Naive thymus-derived CD4-positive, alpha-beta T cell (primary cell): ENCODE measurements at regions not wholly inside any gene's neighbourhood (a gene's known extent, or its start where the extent isn't known, plus 50 kb on each side); places are given as distances from the start of the nearest gene placed in this dataset.

Experiments used
- ATAC-seq: fragments of 150-1000 bp; cut with Tn5 transposase; 2 replicates; pipeline ENCODE4 v1.10.0; 2021; ENCODE audit warnings: mild to moderate bottlenecking, moderate library complexity
- CTCF ChIA-PET: fragments of 350-600 bp; sonication (Branson Sonifier 250); formaldehyde crosslinking; loops from one replicate; lab custom pipeline; 2021; ENCODE audit warnings: antibody characterized with exemption; lab: Charles Lee
- POLR2A ChIA-PET: fragments of 350-600 bp; sonication (Branson Sonifier 250); formaldehyde crosslinking; loops from one replicate; lab custom pipeline; 2021; ENCODE audit warnings: antibody characterized with exemption, inconsistent platforms; lab: Charles Lee
- DNase-seq, 9 donors: peaks; one replicate each; pipeline versions ENCODE4 v3.0.0 to v3.0.0-alpha.2; 2020 to 2022; ENCODE audit warnings: mixed read lengths in 1 of 9
- H3K27ac ChIP-seq: one replicate; pipeline ENCODE4 v1.7.0; 2013; ENCODE audit warnings: mild to moderate bottlenecking, low read depth, low read length, moderate library complexity
- H3K27me3 ChIP-seq, 2 donors: one replicate each; pipeline ENCODE4 v1.7.0; 2013; ENCODE audit warnings: low read length in 2 of 2, mild to moderate bottlenecking in 2 of 2, moderate library complexity in 2 of 2; ENCODE audit not compliant: control insufficient read depth in 2 of 2, insufficient read depth in 2 of 2
- H3K36me3 ChIP-seq, 3 experiments: 1 replicate in 2 of 3; 2 replicates in 1 of 3; pipeline ENCODE4 v1.7.0; 2013; ENCODE audit warnings: low read length in 3 of 3, mild to moderate bottlenecking in 3 of 3, moderate library complexity in 1 of 3; ENCODE audit not compliant: insufficient read depth in 3 of 3, control insufficient read depth in 2 of 3
- H3K4me1 ChIP-seq, 2 donors: one replicate each; pipeline ENCODE4 v1.7.0; 2013; ENCODE audit warnings: low read length in 2 of 2, mild to moderate bottlenecking in 2 of 2, moderate library complexity in 1 of 2; ENCODE audit not compliant: control insufficient read depth in 2 of 2, insufficient read depth in 2 of 2
- H3K4me3 ChIP-seq: 2 replicates; pipeline ENCODE4 v1.7.0; 2013; ENCODE audit warnings: mild to moderate bottlenecking, low read length
- H3K9me3 ChIP-seq, 3 experiments: 1 replicate in 2 of 3; 2 replicates in 1 of 3; pipeline ENCODE4 v1.7.0; 2013; ENCODE audit warnings: low read length in 3 of 3; ENCODE audit not compliant: control insufficient read depth in 2 of 3
- H3K27ac Mint-ChIP-seq, 9 donors: one replicate each; pipeline ENCODE4 v1.8.0; 2020 to 2022; ENCODE audit warnings: mixed read lengths in 9 of 9, mild to moderate bottlenecking in 8 of 9, moderate library complexity in 5 of 9, inconsistent platforms in 2 of 9
- H3K27me3 Mint-ChIP-seq, 5 donors: one replicate each; pipeline ENCODE4 v1.8.0; 2021 to 2022; ENCODE audit warnings: mixed read lengths in 5 of 5, mild to moderate bottlenecking in 1 of 5
- H3K36me3 Mint-ChIP-seq, 5 donors: one replicate each; pipeline ENCODE4 v1.8.0; 2020 to 2022; ENCODE audit warnings: mixed read lengths in 5 of 5, mild to moderate bottlenecking in 3 of 5, inconsistent platforms in 1 of 5
- H3K4me1 Mint-ChIP-seq, 7 donors: one replicate each; pipeline ENCODE4 v1.8.0; 2020 to 2022; ENCODE audit warnings: mixed read lengths in 7 of 7, mild to moderate bottlenecking in 3 of 7, inconsistent platforms in 1 of 7
- H3K4me3 Mint-ChIP-seq, 10 donors: one replicate each; pipeline ENCODE4 v1.8.0; 2020 to 2022; ENCODE audit warnings: mild to moderate bottlenecking in 10 of 10, mixed read lengths in 10 of 10, moderate library complexity in 6 of 10, inconsistent platforms in 2 of 10
- H3K9me3 Mint-ChIP-seq, 11 donors: one replicate each; pipeline ENCODE4 v1.8.0; 2020 to 2022; ENCODE audit warnings: mixed read lengths in 11 of 11, mild to moderate bottlenecking in 4 of 11, inconsistent platforms in 1 of 11, moderate library complexity in 1 of 11
- intact Hi-C, 2 donors: fragments of 100-400 bp; cut with micrococcal nuclease; formaldehyde crosslinking; loops; one replicate each; pipeline ENCODE4 v1.15.1; 2023

DNA sequence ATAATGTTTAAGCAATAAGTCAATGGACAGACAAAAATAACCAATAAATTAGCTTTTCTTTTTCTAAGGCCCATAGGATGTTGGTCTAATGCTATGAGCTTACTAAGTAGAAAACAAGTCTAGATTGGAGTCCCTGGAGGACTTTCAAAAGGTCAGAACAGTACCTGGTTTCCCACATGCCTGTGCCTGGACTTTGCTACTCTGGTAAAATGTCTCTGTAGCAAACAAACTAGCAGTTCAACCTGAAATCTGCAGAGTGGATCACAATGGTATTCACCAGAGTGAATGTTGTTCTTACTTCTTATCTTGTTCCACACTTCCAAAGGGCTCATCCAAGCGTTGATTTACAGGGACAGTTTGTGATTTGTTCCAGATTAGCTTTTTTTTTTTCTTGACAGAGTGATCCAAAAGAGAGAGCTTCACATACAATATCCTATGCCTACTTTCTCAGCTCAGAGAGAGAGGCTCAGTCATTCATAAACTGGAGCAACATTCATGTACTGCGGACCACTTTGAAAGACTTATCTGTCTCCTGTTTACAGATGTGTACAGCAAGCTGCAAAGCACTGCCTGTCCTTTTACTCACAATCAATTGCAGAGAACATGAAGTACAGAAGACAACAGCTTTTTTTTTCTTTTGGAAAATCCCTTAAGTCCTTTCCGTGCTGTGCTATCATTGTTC is 466.1 kb downstream of the SPATA31D1 start:
- no peaks in the 10 kb centered on the region for H3K27me3 ChIP-seq
- no peak overlapping the region for H3K4me3 Mint-ChIP-seq
- ChIA-PET CTCF (no interaction called here), POLR2A (no interaction called here)
- H3K27ac Mint-ChIP-seq: no peak overlapping the region
- peaks cover 0 to 19% (median 8%) of the 10 kb centered on the region in 11 donors for H3K9me3 Mint-ChIP-seq
- H3K27me3 Mint-ChIP-seq: no peaks in the 10 kb centered on the region
- no peaks in the 10 kb centered on the region for H3K4me1 ChIP-seq
- DNase-seq: no peak
- intact Hi-C loops: no loop called here
- H3K4me3 ChIP-seq: no peak overlapping the region
- H3K36me3 Mint-ChIP-seq: peaks cover 0 to 4% (median 0%) of the 10 kb centered on the region in 5 donors
- no peaks in the 10 kb centered on the region for H3K36me3 ChIP-seq
- H3K9me3 ChIP-seq: no peaks in the 10 kb centered on the region
- H3K4me1 Mint-ChIP-seq: no peaks in the 10 kb centered on the region
- no peak for ATAC-seq
- H3K27ac ChIP-seq: no peak overlapping the region

GRCh38 chr9:82456642-82457041 is 468.1 kb downstream of the SPATA31D1 start:
- no peaks in the 10 kb centered on the region for H3K9me3 ChIP-seq
- H3K4me3 Mint-ChIP-seq: no peak overlapping the region
- peaks cover 0 to 4% (median 0%) of the 10 kb centered on the region in 5 donors for H3K36me3 Mint-ChIP-seq
- H3K36me3 ChIP-seq: no peaks in the 10 kb centered on the region
- no peak overlapping the region for H3K27ac Mint-ChIP-seq
- ChIA-PET POLR2A (no interaction called here), CTCF (no interaction called here)
- H3K4me1 Mint-ChIP-seq: no peaks in the 10 kb centered on the region
- H3K27me3 Mint-ChIP-seq: no peaks in the 10 kb centered on the region
- H3K4me1 ChIP-seq: no peaks in the 10 kb centered on the region
- no peak overlapping the region for H3K4me3 ChIP-seq
- ATAC-seq: no peak
- H3K27me3 ChIP-seq: no peaks in the 10 kb centered on the region
- intact Hi-C loops: no loop called here
- peaks cover 0 to 13% (median 8%) of the 10 kb centered on the region in 11 donors for H3K9me3 Mint-ChIP-seq
- H3K27ac ChIP-seq: no peak overlapping the region
- no peak for DNase-seq

DNA sequence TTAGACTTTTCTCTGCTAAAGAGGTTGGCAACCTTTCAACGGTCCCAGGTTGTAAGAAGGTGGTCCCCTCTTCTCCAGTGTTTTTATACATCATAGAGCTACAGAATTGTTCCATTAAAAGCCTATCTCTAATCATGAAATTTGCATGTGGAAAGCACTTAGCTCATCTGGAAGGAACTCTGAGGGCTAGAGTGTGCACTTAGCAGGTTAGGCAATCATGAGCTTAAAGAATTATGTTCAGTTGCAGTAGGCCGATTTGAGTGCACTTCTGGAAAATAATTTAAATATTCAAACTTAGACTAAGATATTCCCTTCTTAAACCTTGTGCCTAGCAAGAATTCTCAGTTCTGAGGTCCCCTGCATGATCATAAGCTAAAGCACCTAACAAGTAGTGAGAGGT is 468.7 kb downstream of the SPATA31D1 start:
- H3K4me3 ChIP-seq: no peak overlapping the region
- H3K9me3 Mint-ChIP-seq: peaks cover 0 to 7% (median 4%) of the 10 kb centered on the region in 11 donors
- H3K4me3 Mint-ChIP-seq: no peak overlapping the region
- no peaks in the 10 kb centered on the region for H3K27me3 ChIP-seq
- POLR2A ChIA-PET: no interaction called here
- no peaks in the 10 kb centered on the region for H3K4me1 ChIP-seq
- no peaks in the 10 kb centered on the region for H3K4me1 Mint-ChIP-seq
- no peak overlapping the region for H3K27ac Mint-ChIP-seq
- no peaks in the 10 kb centered on the region for H3K27me3 Mint-ChIP-seq
- H3K27ac ChIP-seq: no peak overlapping the region
- no peaks in the 10 kb centered on the region for H3K9me3 ChIP-seq
- DNase-seq: no peak
- intact Hi-C loops: no loop called here
- no peaks in the 10 kb centered on the region for H3K36me3 Mint-ChIP-seq
- H3K36me3 ChIP-seq: no peaks in the 10 kb centered on the region
- CTCF ChIA-PET: no interaction called here
- no peak for ATAC-seq

DNA sequence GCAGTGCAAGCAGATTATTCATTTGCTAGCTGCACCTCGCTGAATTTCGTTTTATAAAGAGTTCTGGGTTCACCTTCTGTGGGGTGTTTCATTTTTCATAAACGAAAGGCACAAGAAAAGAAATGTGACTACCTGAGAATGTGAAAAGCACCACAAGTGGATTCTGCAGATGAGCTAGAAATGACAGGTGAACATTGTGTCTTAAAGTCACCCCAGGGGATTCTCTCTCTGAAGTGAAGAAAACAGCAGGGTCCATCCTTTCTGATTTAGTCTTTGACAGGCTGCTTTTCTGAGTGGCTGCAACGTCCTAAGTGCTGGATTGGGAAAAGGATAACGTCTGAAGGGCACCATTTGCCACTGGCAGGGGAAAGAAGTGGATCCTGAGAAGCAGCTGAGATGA is 469.3 kb downstream of the SPATA31D1 start:
- ATAC-seq: no peak

GRCh38 chr9:82458296-82458695 is 469.7 kb downstream of the SPATA31D1 start:
- CTCF ChIA-PET: no interaction called here
- no peak for DNase-seq
- H3K4me1 Mint-ChIP-seq: no peaks in the 10 kb centered on the region

More for the DNA sequence above, 469.3 kb downstream of the SPATA31D1 start:
- POLR2A ChIA-PET: no interaction called here
- Histone ChIP-seq H3K27me3 (no peaks in the 10 kb centered on the region), H3K36me3 (no peaks in the 10 kb centered on the region), H3K4me3 (no peak overlapping the region), H3K4me1 (no peaks in the 10 kb centered on the region), H3K27ac (no peak overlapping the region), H3K9me3 (no peaks in the 10 kb centered on the region)
- H3K36me3 Mint-ChIP-seq: no peaks in the 10 kb centered on the region
- H3K27ac Mint-ChIP-seq: no peak overlapping the region
- no peak overlapping the region for H3K4me3 Mint-ChIP-seq
- no peaks in the 10 kb centered on the region for H3K27me3 Mint-ChIP-seq
- H3K9me3 Mint-ChIP-seq: peaks cover 0 to 8% (median 2%) of the 10 kb centered on the region in 11 donors
- DNase-seq: no peak
- H3K4me1 Mint-ChIP-seq: no peaks in the 10 kb centered on the region
- CTCF ChIA-PET: no interaction called here
- intact Hi-C loops: no loop called here

GRCh38 chr9:82466616-82467260 is 478.2 kb downstream of the SPATA31D1 start:
- no peak for ATAC-seq
- Mint-ChIP-seq H3K9me3 (peaks cover 0 to 11% (median 3%) of the 10 kb centered on the region in 11 donors), H3K4me1 (no peaks in the 10 kb centered on the region), H3K4me3 (no peak overlapping the region), H3K27ac (no peak overlapping the region), H3K27me3 (no peaks in the 10 kb centered on the region), H3K36me3 (no peaks in the 10 kb centered on the region)
- no peaks in the 10 kb centered on the region for H3K4me1 ChIP-seq
- intact Hi-C loops: no loop called here
- ChIA-PET CTCF (no interaction called here), POLR2A (no interaction called here)
- no peak for DNase-seq
- no peak overlapping the region for H3K4me3 ChIP-seq
- no peak overlapping the region for H3K27ac ChIP-seq
- no peaks in the 10 kb centered on the region for H3K27me3 ChIP-seq
- H3K9me3 ChIP-seq: no peaks in the 10 kb centered on the region
- no peaks in the 10 kb centered on the region for H3K36me3 ChIP-seq

More at GRCh38 chr9:82458296-82458695, 469.7 kb downstream of the SPATA31D1 start:
- H3K4me3 Mint-ChIP-seq: no peak overlapping the region
- intact Hi-C loops: no loop called here
- no peaks in the 10 kb centered on the region for H3K4me1 ChIP-seq
- no peak overlapping the region for H3K27ac Mint-ChIP-seq
- H3K27me3 ChIP-seq: no peaks in the 10 kb centered on the region
- no peaks in the 10 kb centered on the region for H3K36me3 ChIP-seq
- H3K36me3 Mint-ChIP-seq: no peaks in the 10 kb centered on the region
- H3K9me3 ChIP-seq: no peaks in the 10 kb centered on the region
- no peak overlapping the region for H3K4me3 ChIP-seq
- H3K27me3 Mint-ChIP-seq: no peaks in the 10 kb centered on the region
- POLR2A ChIA-PET: no interaction called here
- H3K9me3 Mint-ChIP-seq: peaks cover 0 to 8% (median 4%) of the 10 kb centered on the region in 11 donors
- H3K27ac ChIP-seq: no peak overlapping the region
- no peak for ATAC-seq

GRCh38 chr9:82467436-82467835 is 478.9 kb downstream of the SPATA31D1 start:
- H3K27me3 ChIP-seq: no peaks in the 10 kb centered on the region
- no peaks in the 10 kb centered on the region for H3K27me3 Mint-ChIP-seq
- no peak overlapping the region for H3K27ac ChIP-seq
- no peaks in the 10 kb centered on the region for H3K4me1 ChIP-seq
- H3K4me3 Mint-ChIP-seq: no peak overlapping the region
- H3K9me3 Mint-ChIP-seq: peaks cover 0 to 9% (median 3%) of the 10 kb centered on the region in 11 donors
- no peaks in the 10 kb centered on the region for H3K9me3 ChIP-seq
- DNase-seq: no peak
- no peaks in the 10 kb centered on the region for H3K36me3 ChIP-seq
- CTCF ChIA-PET: no interaction called here
- ATAC-seq: no peak
- H3K4me3 ChIP-seq: no peak overlapping the region
- H3K36me3 Mint-ChIP-seq: no peaks in the 10 kb centered on the region
- intact Hi-C loops: no loop called here
- no peaks in the 10 kb centered on the region for H3K4me1 Mint-ChIP-seq
- H3K27ac Mint-ChIP-seq: no peak overlapping the region
- POLR2A ChIA-PET: no interaction called here
